OCI-LY3 (cell line): ENCODE measurements at regions not wholly inside any gene's neighbourhood (a gene's known extent, or its start where the extent isn't known, plus 50 kb on each side); places are given as distances from the start of the nearest gene placed in this dataset.

Experiments
- EZH2phosphoT487 ChIP-seq: fragments of 200-600 bp; shearing (Covaris generic); IDR thresholded peaks from 2 replicates; pipeline ENCODE4 v1.6.1; 2018; ENCODE audit warnings: antibody characterized with exemption, mixed run types, low read depth
- TF ChIP-seq, protein P1 (sequence below): fragments of 200-600, 300-600 bp; sonication (generic); IDR thresholded peaks from 2 replicates; pipeline ENCODE4 v1.5.1; 2014; ENCODE audit warnings: antibody characterized with exemption, low read length, low read depth

DNA sequence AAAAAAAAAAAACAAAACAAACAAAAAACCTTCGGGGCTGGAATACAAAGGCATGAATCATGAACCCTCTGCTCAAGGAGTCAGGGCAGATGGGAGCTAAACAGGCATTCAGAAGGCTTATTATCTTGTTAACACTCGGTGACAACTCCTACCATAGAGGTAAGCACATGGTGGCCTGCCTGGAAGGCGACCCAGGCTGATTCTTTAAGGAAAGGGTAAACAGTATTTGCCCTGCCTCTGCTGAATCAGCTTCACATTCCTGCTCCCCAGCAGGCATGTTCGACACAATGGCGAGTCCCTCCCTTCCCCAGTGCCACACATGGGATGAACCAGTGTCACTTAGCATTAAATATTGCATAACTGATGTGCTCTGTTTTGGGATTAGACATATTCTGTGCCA, 191.9 kb downstream of the ARL4C start:
- TF ChIP-seq, protein P1, sequence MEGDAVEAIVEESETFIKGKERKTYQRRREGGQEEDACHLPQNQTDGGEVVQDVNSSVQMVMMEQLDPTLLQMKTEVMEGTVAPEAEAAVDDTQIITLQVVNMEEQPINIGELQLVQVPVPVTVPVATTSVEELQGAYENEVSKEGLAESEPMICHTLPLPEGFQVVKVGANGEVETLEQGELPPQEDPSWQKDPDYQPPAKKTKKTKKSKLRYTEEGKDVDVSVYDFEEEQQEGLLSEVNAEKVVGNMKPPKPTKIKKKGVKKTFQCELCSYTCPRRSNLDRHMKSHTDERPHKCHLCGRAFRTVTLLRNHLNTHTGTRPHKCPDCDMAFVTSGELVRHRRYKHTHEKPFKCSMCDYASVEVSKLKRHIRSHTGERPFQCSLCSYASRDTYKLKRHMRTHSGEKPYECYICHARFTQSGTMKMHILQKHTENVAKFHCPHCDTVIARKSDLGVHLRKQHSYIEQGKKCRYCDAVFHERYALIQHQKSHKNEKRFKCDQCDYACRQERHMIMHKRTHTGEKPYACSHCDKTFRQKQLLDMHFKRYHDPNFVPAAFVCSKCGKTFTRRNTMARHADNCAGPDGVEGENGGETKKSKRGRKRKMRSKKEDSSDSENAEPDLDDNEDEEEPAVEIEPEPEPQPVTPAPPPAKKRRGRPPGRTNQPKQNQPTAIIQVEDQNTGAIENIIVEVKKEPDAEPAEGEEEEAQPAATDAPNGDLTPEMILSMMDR = no peak
- TF ChIP-seq EZH2phosphoT487 = no peak
